GM12865 (cell line): ENCODE measurements at regions not wholly inside any gene's neighbourhood (a gene's known extent, or its start where the extent isn't known, plus 50 kb on each side); places are given as distances from the start of the nearest gene placed in this dataset.

Source experiments
- DNase-seq: peaks from one replicate; pipeline ENCODE4 v3.0.0; 2010; ENCODE audit warnings: low read depth
- H3K4me3 ChIP-seq: 2 replicates; pipeline ENCODE4 v1.5.1; 2011; ENCODE audit warnings: mild to moderate bottlenecking, low read depth, low read length, control low read depth
- CTCF ChIP-seq: IDR thresholded peaks from 2 replicates; pipeline ENCODE4 v1.5.1; 2011; ENCODE audit warnings: low read length, control low read depth, low read depth, inconsistent platforms; ENCODE audit not compliant: insufficient read depth; ENCODE audit errors: missing control alignments

- no peak for TF ChIP-seq CTCF
- DNase-seq = no peak
- H3K4me3 ChIP-seq = no peak overlapping the region
Observed at GRCh38 chr14:98896449-98896848, 375.5 kb downstream of the BCL11B start.

- DNase-seq = no peak
- TF ChIP-seq CTCF = no peak
Observed at GRCh38 chr14:98897605-98898309, 374.2 kb downstream of the BCL11B start.

GRCh38 chr14:98899441-98899840 lies 372.6 kb downstream of the BCL11B start:
- TF ChIP-seq CTCF = no peak
- no peak overlapping the region for H3K4me3 ChIP-seq
- DNase-seq = no peak

More at GRCh38 chr14:98897605-98898309, 374.2 kb downstream of the BCL11B start:
- H3K4me3 ChIP-seq = no peak overlapping the region

GRCh38 chr14:98900236-98900635 lies 371.8 kb downstream of the BCL11B start:
- no peak for DNase-seq
- no peak overlapping the region for H3K4me3 ChIP-seq
- TF ChIP-seq CTCF = no peak

GRCh38 chr14:98900798-98901197 lies 371.2 kb downstream of the BCL11B start:
- no peak for DNase-seq
- TF ChIP-seq CTCF = no peak
- H3K4me3 ChIP-seq = no peak overlapping the region

GRCh38 chr14:98901511-98902205 lies 370.3 kb downstream of the BCL11B start:
- no peak for DNase-seq
- TF ChIP-seq CTCF = no peak
- H3K4me3 ChIP-seq = no peak overlapping the region
